ENCODE measurements at regions not wholly inside any gene's neighbourhood (a gene's known extent, or its start where the extent isn't known, plus 50 kb on each side); places are given as distances from the start of the nearest gene placed in this dataset.

GRCh38 chr10:21083861-21084260 lies 186.8 kb upstream of the NEBL start:
- H4K20me1 ChIP-seq (ENCODE audit: control insufficient read depth, extremely low read depth, insufficient read depth, low read length) = no peaks in the 10 kb centered on the region
- no peak overlapping the region for H3K9ac ChIP-seq (ENCODE audit: control insufficient read depth, extremely low read depth, insufficient read depth, low read length)
- FAIRE-seq (no peak), DNase-seq (ENCODE audit: low read depth, low spot score) (no peak)
- TF ChIP-seq, protein P1, sequence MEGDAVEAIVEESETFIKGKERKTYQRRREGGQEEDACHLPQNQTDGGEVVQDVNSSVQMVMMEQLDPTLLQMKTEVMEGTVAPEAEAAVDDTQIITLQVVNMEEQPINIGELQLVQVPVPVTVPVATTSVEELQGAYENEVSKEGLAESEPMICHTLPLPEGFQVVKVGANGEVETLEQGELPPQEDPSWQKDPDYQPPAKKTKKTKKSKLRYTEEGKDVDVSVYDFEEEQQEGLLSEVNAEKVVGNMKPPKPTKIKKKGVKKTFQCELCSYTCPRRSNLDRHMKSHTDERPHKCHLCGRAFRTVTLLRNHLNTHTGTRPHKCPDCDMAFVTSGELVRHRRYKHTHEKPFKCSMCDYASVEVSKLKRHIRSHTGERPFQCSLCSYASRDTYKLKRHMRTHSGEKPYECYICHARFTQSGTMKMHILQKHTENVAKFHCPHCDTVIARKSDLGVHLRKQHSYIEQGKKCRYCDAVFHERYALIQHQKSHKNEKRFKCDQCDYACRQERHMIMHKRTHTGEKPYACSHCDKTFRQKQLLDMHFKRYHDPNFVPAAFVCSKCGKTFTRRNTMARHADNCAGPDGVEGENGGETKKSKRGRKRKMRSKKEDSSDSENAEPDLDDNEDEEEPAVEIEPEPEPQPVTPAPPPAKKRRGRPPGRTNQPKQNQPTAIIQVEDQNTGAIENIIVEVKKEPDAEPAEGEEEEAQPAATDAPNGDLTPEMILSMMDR (optimal IDR thresholded peaks at IDR 0.05 in 1 of 3, IDR thresholded peaks at IDR 0.05 in 1 of 3, conservative IDR thresholded peaks at IDR 0.05 in 1 of 3; ENCODE audit: extremely low read depth in 1 of 3, insufficient read depth in 2 of 3, low read length in 3 of 3) = no peak
- no peak for TF ChIP-seq EZH2 (IDR thresholded peaks at IDR 0.05; ENCODE audit: low read length)
- no peak overlapping the region for H2AFZ ChIP-seq (ENCODE audit: control insufficient read depth, low read length)
- H3K9me1 ChIP-seq (ENCODE audit: control insufficient read depth, extremely low read depth, insufficient read depth, low read length) = no peaks in the 10 kb centered on the region
- no peak overlapping the region for H3K4me3 ChIP-seq (ENCODE audit: control insufficient read depth in 2 of 3, extremely low read depth in 1 of 3, insufficient read depth in 2 of 3, low read depth in 1 of 3, low read length in 3 of 3)
- no peaks in the 10 kb centered on the region for H3K79me2 ChIP-seq (ENCODE audit: control insufficient read depth, insufficient read depth, low read length)
- no peaks in the 10 kb centered on the region for H3K27me3 ChIP-seq (ENCODE audit: control insufficient read depth, extremely low read depth, insufficient read depth, low read length)
- dilution Hi-C loops (cut with MboI; ENCODE audit: extremely low pct_ligation_motif_present, low sequenced_read_pairs) = no loop called here
- no peak overlapping the region for H3K4me2 ChIP-seq (ENCODE audit: control insufficient read depth, extremely low read depth, insufficient read depth, low read depth, low read length)
- no peaks in the 10 kb centered on the region for H3K9me3 ChIP-seq (ENCODE audit: control insufficient read depth, low read depth, low read length)
- no peak overlapping the region for H3K27ac ChIP-seq (ENCODE audit: control insufficient read depth, insufficient read depth, low read length)
- peaks cover 2% of the 10 kb centered on the region for H3K4me1 ChIP-seq (ENCODE audit: control insufficient read depth, extremely low read depth, insufficient read depth, low read length)
- H3K36me3 ChIP-seq (ENCODE audit: control insufficient read depth in 2 of 2, extremely low read depth in 1 of 2, insufficient read depth in 2 of 2, low read length in 2 of 2) = no peaks in the 10 kb centered on the region

DNA sequence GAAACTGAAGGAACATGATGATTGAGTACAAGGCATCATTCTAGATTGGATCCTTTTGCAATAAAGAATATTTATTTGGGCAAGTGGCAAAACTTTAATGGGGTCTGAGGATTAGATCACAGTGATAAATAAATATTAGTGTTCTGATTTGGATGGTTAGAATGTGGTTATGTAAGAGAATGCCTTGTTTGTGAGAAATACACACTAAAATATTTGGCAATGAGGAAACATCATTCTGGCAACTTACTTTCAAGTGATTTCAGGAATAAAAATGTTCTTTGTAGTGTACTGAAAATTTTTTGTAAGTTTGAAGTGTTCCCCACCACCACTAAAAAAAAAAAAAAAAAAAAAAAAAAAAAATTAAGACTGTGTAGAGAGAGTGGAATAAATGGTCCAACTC lies 185.1 kb upstream of the NEBL start:
- no peaks in the 10 kb centered on the region for H3K9me3 ChIP-seq (ENCODE audit: control insufficient read depth, low read depth, low read length)
- H3K9me1 ChIP-seq (ENCODE audit: control insufficient read depth, extremely low read depth, insufficient read depth, low read length) = no peaks in the 10 kb centered on the region
- no peaks in the 10 kb centered on the region for H3K27me3 ChIP-seq (ENCODE audit: control insufficient read depth, extremely low read depth, insufficient read depth, low read length)
- H4K20me1 ChIP-seq (ENCODE audit: control insufficient read depth, extremely low read depth, insufficient read depth, low read length) = no peaks in the 10 kb centered on the region
- no peaks in the 10 kb centered on the region for H3K36me3 ChIP-seq (ENCODE audit: control insufficient read depth in 2 of 2, extremely low read depth in 1 of 2, insufficient read depth in 2 of 2, low read length in 2 of 2)
- peaks cover 2% of the 10 kb centered on the region for H3K4me1 ChIP-seq (ENCODE audit: control insufficient read depth, extremely low read depth, insufficient read depth, low read length)
- TF ChIP-seq, protein P1 (optimal IDR thresholded peaks at IDR 0.05 in 1 of 3, IDR thresholded peaks at IDR 0.05 in 1 of 3, conservative IDR thresholded peaks at IDR 0.05 in 1 of 3; ENCODE audit: extremely low read depth in 1 of 3, insufficient read depth in 2 of 3, low read length in 3 of 3) = no peak
- TF ChIP-seq EZH2 (IDR thresholded peaks at IDR 0.05; ENCODE audit: low read length) = no peak
- H3K27ac ChIP-seq (ENCODE audit: control insufficient read depth, insufficient read depth, low read length) = no peak overlapping the region
- no peak for FAIRE-seq
- no peak overlapping the region for H3K9ac ChIP-seq (ENCODE audit: control insufficient read depth, extremely low read depth, insufficient read depth, low read length)
- DNase-seq (ENCODE audit: low read depth, low spot score) = no peak
- H3K4me3 ChIP-seq (ENCODE audit: control insufficient read depth in 2 of 3, extremely low read depth in 1 of 3, insufficient read depth in 2 of 3, low read depth in 1 of 3, low read length in 3 of 3) = no peak overlapping the region
- no peaks in the 10 kb centered on the region for H3K79me2 ChIP-seq (ENCODE audit: control insufficient read depth, insufficient read depth, low read length)
- no peak overlapping the region for H3K4me2 ChIP-seq (ENCODE audit: control insufficient read depth, extremely low read depth, insufficient read depth, low read depth, low read length)
- dilution Hi-C loops (cut with MboI; ENCODE audit: extremely low pct_ligation_motif_present, low sequenced_read_pairs) = no loop called here
- H2AFZ ChIP-seq (ENCODE audit: control insufficient read depth, low read length) = no peak overlapping the region

Data from keratinocyte (primary cell).